T follicular helper cell (primary cell): ENCODE measurements at regions not wholly inside any gene's neighbourhood (a gene's known extent, or its start where the extent isn't known, plus 50 kb on each side); places are given as distances from the start of the nearest gene placed in this dataset.
"Not testable (repeated sequence)": the region's sequence is repeated elsewhere in the genome, so short reads cannot be mapped to it uniquely, and the experiment has no call there.

Experiments used
- DNase-seq: peaks from one replicate; pipeline ENCODE4 v3.0.0-alpha.2; 2020; ENCODE audit warnings: low read depth

- not testable (repeated sequence) for DNase-seq
Observed at GRCh38 chr17:15802917-15803316, 70.8 kb downstream of the TBC1D26 start.

DNA sequence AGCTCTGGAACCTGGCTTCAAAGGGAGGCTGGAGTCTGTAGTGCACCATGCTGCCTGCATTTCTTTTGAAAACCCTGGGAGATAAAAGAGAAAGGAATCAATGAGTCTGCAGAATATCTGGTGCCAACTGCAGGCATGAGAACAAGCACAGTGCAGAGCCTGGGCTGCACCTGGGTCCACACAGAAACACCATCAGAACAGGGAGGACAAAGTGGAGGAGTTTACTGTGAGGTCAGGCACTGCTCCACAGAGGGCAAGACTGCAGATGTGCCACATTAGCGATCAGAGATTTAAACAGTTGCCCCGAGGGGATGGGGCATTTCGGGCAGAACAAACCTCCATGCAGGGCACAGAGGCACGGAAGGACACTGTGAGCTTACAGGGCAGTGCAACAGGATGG lies 74.7 kb downstream of the TBC1D26 start:
- DNase-seq = not testable (repeated sequence)

DNA sequence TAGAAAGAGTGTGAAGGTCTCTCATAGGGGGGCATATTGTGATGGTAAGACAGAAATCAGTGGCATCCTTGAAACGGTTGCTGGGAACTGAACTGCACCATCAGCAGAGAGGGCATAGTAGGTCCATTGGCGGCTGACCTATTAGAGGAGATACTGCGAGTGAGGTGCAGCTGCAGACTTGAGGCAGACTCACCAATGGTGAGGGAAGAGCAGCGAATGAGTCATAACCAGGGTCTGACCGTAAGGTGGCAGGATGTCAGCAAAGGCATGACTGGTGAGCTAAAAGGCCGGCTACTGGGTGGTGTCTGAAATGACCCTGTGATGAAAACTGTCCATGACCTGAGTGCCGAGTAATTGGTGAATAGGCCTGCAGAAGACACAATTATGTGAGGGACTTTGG lies 81.3 kb downstream of the TBC1D26 start:
- not testable (repeated sequence) for DNase-seq

- not testable (repeated sequence) for DNase-seq
Observed at GRCh38 chr17:15814003-15814402, 81.9 kb downstream of the TBC1D26 start.

DNA sequence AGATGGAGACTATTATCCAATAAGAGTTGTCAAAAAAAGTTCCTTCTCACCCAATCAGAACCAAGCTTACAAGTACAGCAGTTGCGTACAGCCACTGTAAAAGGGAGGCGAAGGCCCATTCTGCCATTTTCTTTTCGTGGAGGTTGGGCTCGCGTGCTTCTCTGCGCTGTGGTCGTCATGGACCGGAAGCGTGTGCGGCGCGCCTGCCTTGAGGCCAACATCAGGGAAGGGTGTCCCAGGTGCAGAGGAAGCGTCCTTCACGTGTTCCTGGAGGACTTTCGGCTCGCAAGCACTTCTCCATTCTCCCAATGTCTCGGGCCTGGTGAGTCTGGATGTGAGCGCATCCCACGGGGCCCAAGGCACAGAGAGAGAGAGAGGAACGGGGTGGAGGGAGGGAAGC lies 85.8 kb downstream of the TBC1D26 start:
- not testable (repeated sequence) for DNase-seq

DNA sequence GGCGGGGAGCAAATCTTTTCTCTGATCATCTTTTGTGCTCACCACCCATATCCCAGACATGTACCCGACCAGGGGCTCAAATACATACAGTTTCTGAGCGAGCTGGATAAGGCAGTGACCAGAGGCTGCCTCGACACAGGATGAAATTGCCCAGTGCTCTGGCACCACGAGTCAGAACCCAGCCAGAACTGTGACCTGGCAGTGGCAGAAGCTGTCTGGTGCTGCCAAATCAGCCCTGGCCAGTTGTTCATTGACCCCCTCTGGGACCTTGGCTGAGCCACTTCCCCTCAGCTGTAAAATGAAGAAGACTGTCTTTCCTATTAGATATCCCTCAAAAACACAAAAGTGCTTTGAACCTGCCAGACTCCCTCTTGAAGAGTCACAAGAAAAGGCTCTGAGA lies 90.2 kb downstream of the TBC1D26 start:
- not testable (repeated sequence) for DNase-seq

DNA sequence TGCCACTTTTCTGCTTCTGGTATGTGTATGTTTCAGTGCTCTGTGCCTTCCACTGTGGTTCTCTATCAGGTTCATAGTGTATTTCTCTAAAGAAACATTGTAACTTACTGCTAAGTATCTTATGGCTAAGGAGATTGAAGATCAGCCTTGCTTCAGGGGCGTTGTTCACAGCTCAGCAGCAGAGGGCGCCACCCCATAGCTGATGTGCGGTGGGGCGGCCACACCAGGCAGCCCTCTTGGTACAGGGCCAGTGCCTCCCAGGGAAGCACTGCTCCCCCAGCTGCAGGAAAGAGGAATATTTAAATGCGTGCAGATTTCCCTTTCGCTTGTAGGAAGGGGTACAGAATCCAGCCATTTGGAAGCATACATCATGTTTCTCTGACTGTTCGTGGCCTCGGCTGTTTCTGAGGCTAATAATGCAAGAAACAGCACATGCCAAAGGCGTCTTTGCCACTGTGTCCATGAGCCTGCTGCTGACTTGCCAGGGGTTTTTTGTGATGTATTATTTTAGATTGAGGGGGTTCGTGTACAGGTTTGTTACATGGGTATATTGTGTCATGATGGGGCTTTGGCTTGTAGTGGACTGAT lies 96.7 kb downstream of the TBC1D26 start:
- DNase-seq = peak; percentile 54

DNA sequence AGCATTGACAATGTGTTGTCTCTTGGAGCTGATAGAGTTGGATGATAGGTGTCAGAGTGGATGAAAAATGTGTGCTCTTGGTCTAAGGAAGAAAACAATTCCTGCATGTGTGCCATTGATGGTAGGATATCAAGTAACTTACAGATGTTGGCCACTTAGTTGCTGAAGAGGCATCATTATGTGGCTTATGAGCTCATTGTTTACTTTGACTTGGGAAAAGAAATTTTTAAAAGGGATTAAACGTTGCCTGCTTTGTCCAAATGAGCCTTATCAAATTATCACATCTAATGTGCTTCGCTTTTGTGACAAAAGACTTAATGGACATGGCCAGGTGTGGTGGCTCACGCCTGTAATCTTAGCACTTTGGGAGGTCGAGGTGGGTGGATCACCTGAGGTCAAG lies 98.1 kb downstream of the TBC1D26 start:
- not testable (repeated sequence) for DNase-seq

GRCh38 chr17:15831182-15831581 lies 99.1 kb downstream of the TBC1D26 start:
- DNase-seq = not testable (repeated sequence)

DNA sequence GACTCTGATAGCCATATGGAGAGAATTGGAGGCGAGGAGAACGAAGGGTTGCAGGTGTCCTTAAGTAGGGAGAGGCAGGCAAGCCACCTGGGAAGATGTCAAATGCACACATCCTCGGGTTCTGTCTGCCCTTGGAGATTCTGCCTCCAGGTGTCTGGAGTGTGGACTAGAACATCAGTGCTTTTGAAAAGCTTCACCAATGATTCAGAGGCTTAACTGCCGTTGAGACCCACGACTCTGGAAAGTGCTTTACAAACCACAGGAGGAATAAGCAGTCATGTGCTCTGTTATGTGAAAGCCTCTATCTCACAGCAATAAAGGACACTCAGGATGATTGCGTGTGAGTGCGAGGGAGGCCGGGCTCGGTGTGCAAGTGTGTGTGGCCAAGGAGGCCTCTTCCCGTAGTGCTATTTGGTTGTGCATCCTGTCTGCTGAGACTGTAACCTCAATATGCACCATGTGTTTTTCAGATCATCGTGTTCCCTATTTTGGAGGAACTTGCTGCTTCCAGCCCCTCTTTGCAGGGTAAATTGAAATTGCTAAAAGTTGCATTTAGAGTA lies 100.9 kb downstream of the TBC1D26 start:
- not testable (repeated sequence) for DNase-seq

- DNase-seq = not testable (repeated sequence)
Observed at GRCh38 chr17:15833890-15834289, 101.8 kb downstream of the TBC1D26 start.

GRCh38 chr17:15835481-15835880 lies 103.4 kb downstream of the TBC1D26 start:
- DNase-seq = not testable (repeated sequence)

DNA sequence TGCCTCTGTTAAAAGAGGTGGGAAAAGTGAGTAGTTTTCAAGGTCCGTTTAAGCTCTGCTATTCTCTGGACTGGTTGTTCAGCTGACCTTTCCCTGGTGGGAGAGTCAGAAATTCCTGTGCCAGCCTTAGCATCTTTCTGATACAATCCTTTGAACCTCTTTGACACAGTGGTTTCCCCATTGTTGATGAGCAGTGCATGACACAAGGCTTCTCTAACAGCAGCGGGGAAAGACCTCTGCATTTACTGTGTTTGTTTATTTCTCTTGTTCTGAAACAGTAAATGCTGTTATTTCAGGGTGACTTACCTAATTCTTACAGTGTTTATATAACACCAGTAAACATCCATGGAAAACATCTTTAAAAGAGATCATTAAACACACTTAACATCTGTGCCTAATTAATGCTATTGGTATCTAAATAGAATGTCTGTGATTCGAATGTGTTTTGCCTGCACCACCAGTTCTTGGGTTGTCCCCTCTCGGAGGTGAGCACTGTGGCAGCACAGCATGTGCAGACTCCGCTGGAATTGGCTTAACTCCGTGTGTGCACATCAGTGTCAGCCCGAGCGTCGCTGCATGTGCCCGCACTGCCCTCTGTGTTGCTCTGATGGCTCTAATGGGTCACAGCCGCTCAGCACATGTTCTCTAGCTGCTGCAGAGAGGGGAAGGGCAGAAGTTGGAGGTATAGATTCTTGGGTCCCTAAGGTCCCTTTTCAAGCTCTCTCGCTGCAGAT lies 104.3 kb downstream of the TBC1D26 start:
- DNase-seq = not testable (repeated sequence)

DNA sequence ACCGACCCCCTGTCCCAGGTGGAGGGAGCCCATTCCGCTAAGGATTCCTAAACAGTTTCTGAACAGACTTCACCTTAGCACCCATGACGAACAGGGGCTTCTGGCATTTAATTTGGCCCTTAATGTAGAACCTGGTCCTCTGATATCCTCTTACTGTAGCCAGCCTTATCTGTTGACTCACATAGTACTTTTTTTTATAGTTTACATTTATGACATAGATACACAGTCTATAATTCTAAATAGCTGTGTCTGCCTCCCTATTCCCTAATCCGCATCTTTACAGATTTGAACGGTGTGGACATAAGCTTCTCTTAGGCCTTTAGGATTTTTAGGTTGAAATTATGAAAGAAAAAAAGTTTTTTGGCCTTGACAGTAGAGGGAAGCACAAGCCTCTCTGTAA lies 104.9 kb downstream of the TBC1D26 start:
- DNase-seq = not testable (repeated sequence)

DNA sequence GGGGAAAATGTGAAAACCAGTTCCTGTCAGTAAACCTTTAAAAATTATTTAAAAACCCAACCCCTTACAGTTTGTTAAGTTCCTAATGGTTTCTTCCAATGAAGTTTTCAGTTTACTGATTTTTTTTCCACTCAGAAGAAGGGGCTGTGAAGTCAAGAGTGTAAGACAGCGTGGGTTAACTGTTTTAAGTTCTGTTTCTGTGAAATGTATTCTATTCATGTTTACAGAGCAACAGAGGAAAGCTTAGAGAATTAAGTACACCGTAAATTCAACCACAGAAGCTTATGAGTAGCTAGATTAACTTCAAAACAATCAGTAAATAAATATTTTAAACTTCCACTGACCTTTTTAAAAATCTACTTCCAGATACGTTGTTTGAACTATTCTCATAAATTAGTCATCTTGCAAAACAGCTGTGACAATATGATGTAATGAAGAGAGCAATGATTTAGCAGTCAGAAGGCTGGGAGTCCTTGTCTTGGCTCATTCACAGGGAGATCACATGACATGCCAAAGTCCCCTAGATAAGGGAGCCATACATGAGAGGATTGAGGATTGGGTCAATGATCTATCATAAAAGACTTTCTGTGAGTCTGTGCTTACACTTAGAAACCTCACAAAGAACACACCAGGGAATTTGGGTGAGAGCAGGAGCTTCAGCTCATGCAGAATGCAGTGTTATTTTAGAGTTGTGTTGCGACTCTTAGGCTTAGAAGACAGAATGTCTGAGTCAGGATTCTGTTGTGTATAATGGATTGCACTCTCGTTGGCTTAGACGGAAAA lies 97.3 kb upstream of the ADORA2B start:
- DNase-seq = not testable (repeated sequence)

- DNase-seq = peak; percentile 19
Observed at GRCh38 chr17:15849054-15849453, 95.9 kb upstream of the ADORA2B start.

GRCh38 chr17:15850071-15850470 lies 94.9 kb upstream of the ADORA2B start:
- DNase-seq = not testable (repeated sequence)

DNA sequence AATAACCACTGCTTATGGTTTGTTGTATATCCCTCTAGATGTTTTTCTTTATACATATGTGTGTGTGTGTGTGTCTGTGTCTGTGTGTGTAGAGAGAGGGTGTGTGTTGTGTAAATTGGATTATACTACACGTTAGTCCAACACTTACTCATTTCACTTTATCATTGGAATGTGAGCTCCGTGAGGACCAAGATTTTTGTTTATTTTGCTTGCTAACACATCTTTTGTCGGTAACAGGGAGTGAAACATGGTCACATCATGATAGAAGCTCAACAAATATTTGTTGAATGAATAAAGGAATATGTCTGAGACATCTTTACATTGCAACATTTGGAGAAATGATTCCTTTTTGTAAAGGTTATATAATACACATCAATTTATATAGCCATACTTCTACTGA lies 94.2 kb upstream of the ADORA2B start:
- not testable (repeated sequence) for DNase-seq

GRCh38 chr17:15852863-15853262 lies 92.1 kb upstream of the ADORA2B start:
- not testable (repeated sequence) for DNase-seq

DNA sequence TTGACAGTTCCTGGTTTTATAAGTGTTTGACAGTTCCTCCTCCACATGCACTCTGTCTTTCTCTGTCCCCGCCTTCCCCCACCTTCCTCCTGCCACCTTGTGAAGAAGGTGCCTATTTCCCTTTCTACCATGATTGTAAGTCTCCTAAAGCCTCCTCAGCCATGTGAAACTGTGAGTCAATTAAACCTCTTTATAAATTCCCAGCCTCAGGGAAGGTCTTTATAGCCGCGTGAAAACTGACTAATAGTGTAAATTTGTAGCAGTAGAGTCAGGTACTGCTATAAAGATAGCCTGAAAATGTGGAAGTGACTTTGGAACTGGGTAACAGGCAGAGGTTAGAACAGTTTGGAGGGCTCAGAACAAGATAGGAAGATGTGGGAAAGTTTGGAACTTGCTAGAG lies 88.7 kb upstream of the ADORA2B start:
- DNase-seq = not testable (repeated sequence)

- not testable (repeated sequence) for DNase-seq
Observed at GRCh38 chr17:15856745-15857144, 88.2 kb upstream of the ADORA2B start.

- DNase-seq = not testable (repeated sequence)
Observed at GRCh38 chr17:15858082-15858481, 86.8 kb upstream of the ADORA2B start.
